Heart right ventricle (tissue), 16 donors: ENCODE measurements at regions not wholly inside any gene's neighbourhood (a gene's known extent, or its start where the extent isn't known, plus 50 kb on each side); places are given as distances from the start of the nearest gene placed in this dataset.

ENCODE experiments used
- ATAC-seq, 8 donors: fragments of 200-7000 bp; cut with Tn5 transposase; one replicate each; pipeline ENCODE4 v1.9.1; 2020; ENCODE audit warnings: mild to moderate bottlenecking in 8 of 8, moderate library complexity in 8 of 8, moderate number of reproducible peaks in 1 of 8
- DNase-seq, 2 donors: peaks; one replicate each; pipeline ENCODE4 v3.0.0-alpha.2; 2020
- H3K27ac ChIP-seq, 10 donors: fragments of 200-600 bp; sonication (generic) in 2 of 10; one replicate each; pipeline versions ENCODE4 v1.5.0 to v1.8.0; 2020 to 2022; ENCODE audit warnings: mild to moderate bottlenecking in 3 of 10
- H3K27me3 ChIP-seq, 7 donors: fragments of 200-600 bp; one replicate each; pipeline ENCODE4 v1.8.0; 2021 to 2022; ENCODE audit warnings: mild to moderate bottlenecking in 2 of 7
- H3K36me3 ChIP-seq, 9 donors: fragments of 200-600 bp; sonication (generic) in 1 of 9; one replicate each; pipeline versions ENCODE4 v1.5.0 to v1.8.0; 2020 to 2022; ENCODE audit warnings: mild to moderate bottlenecking in 2 of 9
- H3K4me1 ChIP-seq, 9 donors: fragments of 200-600 bp; sonication (generic) in 1 of 9; one replicate each; pipeline versions ENCODE4 v1.5.0 to v1.8.0; 2020 to 2022; ENCODE audit warnings: mild to moderate bottlenecking in 4 of 9
- H3K4me3 ChIP-seq, 10 donors: fragments of 200-600 bp; sonication (generic) in 2 of 10; one replicate each; pipeline versions ENCODE4 v1.5.0 to v1.8.0; 2020 to 2022; ENCODE audit warnings: mild to moderate bottlenecking in 7 of 10, moderate library complexity in 2 of 10
- H3K9me3 ChIP-seq, 11 donors: fragments of 200-600 bp in 10 of 11; sonication (generic) in 2 of 11; one replicate each; pipeline versions ENCODE4 v1.5.0 to v1.8.0; 2013 to 2022; ENCODE audit warnings: mild to moderate bottlenecking in 2 of 11, control low read depth in 1 of 11, moderate library complexity in 1 of 11
- WGBS, 2 donors: extraction: QIAGEN DNeasy Blood & Tissue Kit; methylation state at CpG; one replicate each; pipeline ENCODE4 v1.1.7; 2013; ENCODE audit warnings: inconsistent platforms in 1 of 2; 5-methylcytosine and 5-hydroxymethylcytosine counted together
- intact Hi-C, 10 donors: fragments of 100-400 bp; cut with DNase I; formaldehyde crosslinking; loops; one replicate each; pipeline versions ENCODE4 v1.11.1 to v1.14.2; 2022
- TF ChIP-seq, protein P1 (sequence below), 9 donors: fragments of 200-600 bp; sonication (generic) in 2 of 9; IDR thresholded peaks; one replicate each; pipeline versions ENCODE4 v1.5.0 to v1.8.0; 2021 to 2022; ENCODE audit warnings: antibody characterized with exemption in 9 of 9, mild to moderate bottlenecking in 5 of 9, moderate library complexity in 1 of 9
- donor health status: Arrhythmogenic right ventricular cardiomyopathy.
- donor health status: ischemic (EF 13 %, LVEDD 7.1; RV severe dilation, severe dysfunction).
- donor health status: healthy with polysubstance abuse.
- donor health status: DM: no; HTN: yes; CAD: no.
- donor health status: DM: no; HTN: no; CAD: no.
- donor health status: ischemic (EF 25% LVEDD 6.9; RV normal size, moderate dysfunction).
- donor health status: ischemic (EF 25% LVEDD 5.7; RV mildly dilated, moderate dysfunction).
- donor health status: healthy.
- donor health status: DM: yes; HTN: yes; CAD: no.
- donor health status: Ischemic cardiomyopathy.
- donor health status: ischemic (EF 35%, LVEDD 5.7; RV mildly dilated, moderate dysfunction).
- donor health status: nonischemic (EF 11% LVEDD 7.7; RV severe dilation, severe dysfunction).
- donor health status: DM: yes; HTN: yes; CAD: no.
- donor health status: PGD.
- donor health status: ischemic (EF 29% LVEDD 5.4; RV normal size, mild dysfunction).
- donor health status: nonischemic (EF 23%, LVEDD 6.1; RV moderate dilation, normal function).

DNA sequence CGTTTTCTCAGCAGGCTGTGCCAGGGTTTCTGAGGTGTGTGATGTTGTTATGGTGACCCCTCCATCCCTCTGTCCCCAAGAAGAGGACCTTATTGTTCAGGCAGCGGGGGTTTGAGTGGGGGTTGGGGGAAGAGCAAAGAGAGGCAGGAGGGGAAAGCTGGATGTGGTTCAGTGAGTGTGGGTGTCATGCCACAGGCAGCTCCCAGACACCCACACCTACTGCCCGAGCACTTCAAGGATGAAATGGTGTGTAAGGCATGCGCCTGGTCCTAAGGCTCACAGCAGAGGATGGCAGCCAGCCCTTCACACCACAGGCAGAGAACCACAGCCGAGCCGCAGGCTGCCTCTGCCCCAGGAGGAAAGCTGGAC lies 49.9 kb upstream of the STUM start:
- ATAC-seq (no peak), DNase-seq (no peak)
- 65 to 75% methylated on average over 6 of the region's 6 CpGs for WGBS, 2 donors
- H3K4me1 ChIP-seq, result no peaks in the 10 kb centered on the region
- peaks cover 0 to 4% (median 0%) of the 10 kb centered on the region in 7 donors for H3K27me3 ChIP-seq
- H3K27ac ChIP-seq, result no peak overlapping the region
- intact Hi-C loops, result no loop called here
- peaks cover 0 to 4% (median 0%) of the 10 kb centered on the region in 11 donors for H3K9me3 ChIP-seq
- H3K36me3 ChIP-seq, result no peaks in the 10 kb centered on the region
- no peak overlapping the region for H3K4me3 ChIP-seq
- TF ChIP-seq, protein P1, sequence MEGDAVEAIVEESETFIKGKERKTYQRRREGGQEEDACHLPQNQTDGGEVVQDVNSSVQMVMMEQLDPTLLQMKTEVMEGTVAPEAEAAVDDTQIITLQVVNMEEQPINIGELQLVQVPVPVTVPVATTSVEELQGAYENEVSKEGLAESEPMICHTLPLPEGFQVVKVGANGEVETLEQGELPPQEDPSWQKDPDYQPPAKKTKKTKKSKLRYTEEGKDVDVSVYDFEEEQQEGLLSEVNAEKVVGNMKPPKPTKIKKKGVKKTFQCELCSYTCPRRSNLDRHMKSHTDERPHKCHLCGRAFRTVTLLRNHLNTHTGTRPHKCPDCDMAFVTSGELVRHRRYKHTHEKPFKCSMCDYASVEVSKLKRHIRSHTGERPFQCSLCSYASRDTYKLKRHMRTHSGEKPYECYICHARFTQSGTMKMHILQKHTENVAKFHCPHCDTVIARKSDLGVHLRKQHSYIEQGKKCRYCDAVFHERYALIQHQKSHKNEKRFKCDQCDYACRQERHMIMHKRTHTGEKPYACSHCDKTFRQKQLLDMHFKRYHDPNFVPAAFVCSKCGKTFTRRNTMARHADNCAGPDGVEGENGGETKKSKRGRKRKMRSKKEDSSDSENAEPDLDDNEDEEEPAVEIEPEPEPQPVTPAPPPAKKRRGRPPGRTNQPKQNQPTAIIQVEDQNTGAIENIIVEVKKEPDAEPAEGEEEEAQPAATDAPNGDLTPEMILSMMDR (IDR thresholded peaks at IDR 0.05), result no peak
